ENCODE measurements at regions not wholly inside any gene's neighbourhood (a gene's known extent, or its start where the extent isn't known, plus 50 kb on each side); places are given as distances from the start of the nearest gene placed in this dataset.

DNA sequence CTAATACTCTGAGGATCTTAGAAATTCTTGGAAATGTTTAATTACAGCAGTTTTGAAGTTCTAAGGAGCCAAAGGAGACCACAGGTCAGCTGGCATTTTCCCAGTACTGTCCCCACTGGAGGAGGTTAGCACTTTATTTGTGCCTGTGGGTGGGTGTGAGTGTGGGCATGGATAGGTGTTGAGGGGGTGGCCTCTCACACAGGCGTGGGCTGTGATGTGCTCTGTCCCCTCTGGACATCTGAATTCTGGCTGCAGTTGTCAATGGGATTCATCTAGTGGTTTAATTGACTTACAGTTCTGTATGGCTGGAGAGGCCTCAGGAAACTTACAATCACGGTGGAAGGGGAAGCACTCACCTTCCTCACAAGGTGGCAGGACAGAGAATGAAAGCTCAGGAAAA is 135.4 kb upstream of the NAMPT start:
- peak overlapping the region; percentile 1 for H3K27ac ChIP-seq (ENCODE audit: control insufficient read depth, insufficient read depth, low read length)
- dilution Hi-C loops (cut with MboI; ENCODE audit: extremely low pct_ligation_motif_present, low sequenced_read_pairs), result no loop called here
- H3K4me1 ChIP-seq (ENCODE audit: control insufficient read depth, extremely low read depth, insufficient read depth, low read length), result peaks cover 53% of the 10 kb centered on the region
- no peaks in the 10 kb centered on the region for H3K9me3 ChIP-seq (ENCODE audit: control insufficient read depth, low read depth, low read length)
- H3K9me1 ChIP-seq (ENCODE audit: control insufficient read depth, extremely low read depth, insufficient read depth, low read length), result no peaks in the 10 kb centered on the region
- FAIRE-seq (no peak), DNase-seq (ENCODE audit: low read depth, low spot score) (no peak)
- no peak overlapping the region for H2AFZ ChIP-seq (ENCODE audit: control insufficient read depth, low read length)
- no peaks in the 10 kb centered on the region for H4K20me1 ChIP-seq (ENCODE audit: control insufficient read depth, extremely low read depth, insufficient read depth, low read length)
- peak overlapping the region; percentile 29 for H3K4me2 ChIP-seq (ENCODE audit: control insufficient read depth, extremely low read depth, insufficient read depth, low read depth, low read length)
- TF ChIP-seq, protein P1, sequence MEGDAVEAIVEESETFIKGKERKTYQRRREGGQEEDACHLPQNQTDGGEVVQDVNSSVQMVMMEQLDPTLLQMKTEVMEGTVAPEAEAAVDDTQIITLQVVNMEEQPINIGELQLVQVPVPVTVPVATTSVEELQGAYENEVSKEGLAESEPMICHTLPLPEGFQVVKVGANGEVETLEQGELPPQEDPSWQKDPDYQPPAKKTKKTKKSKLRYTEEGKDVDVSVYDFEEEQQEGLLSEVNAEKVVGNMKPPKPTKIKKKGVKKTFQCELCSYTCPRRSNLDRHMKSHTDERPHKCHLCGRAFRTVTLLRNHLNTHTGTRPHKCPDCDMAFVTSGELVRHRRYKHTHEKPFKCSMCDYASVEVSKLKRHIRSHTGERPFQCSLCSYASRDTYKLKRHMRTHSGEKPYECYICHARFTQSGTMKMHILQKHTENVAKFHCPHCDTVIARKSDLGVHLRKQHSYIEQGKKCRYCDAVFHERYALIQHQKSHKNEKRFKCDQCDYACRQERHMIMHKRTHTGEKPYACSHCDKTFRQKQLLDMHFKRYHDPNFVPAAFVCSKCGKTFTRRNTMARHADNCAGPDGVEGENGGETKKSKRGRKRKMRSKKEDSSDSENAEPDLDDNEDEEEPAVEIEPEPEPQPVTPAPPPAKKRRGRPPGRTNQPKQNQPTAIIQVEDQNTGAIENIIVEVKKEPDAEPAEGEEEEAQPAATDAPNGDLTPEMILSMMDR (optimal IDR thresholded peaks at IDR 0.05 in 1 of 3, IDR thresholded peaks at IDR 0.05 in 1 of 3, conservative IDR thresholded peaks at IDR 0.05 in 1 of 3; ENCODE audit: extremely low read depth in 1 of 3, insufficient read depth in 2 of 3, low read length in 3 of 3), result no peak
- no peak for TF ChIP-seq EZH2 (IDR thresholded peaks at IDR 0.05; ENCODE audit: low read length)
- no peaks in the 10 kb centered on the region for H3K27me3 ChIP-seq (ENCODE audit: control insufficient read depth, extremely low read depth, insufficient read depth, low read length)
- H3K36me3 ChIP-seq (ENCODE audit: control insufficient read depth in 2 of 2, extremely low read depth in 1 of 2, insufficient read depth in 2 of 2, low read length in 2 of 2), result no peaks in the 10 kb centered on the region
- H3K9ac ChIP-seq (ENCODE audit: control insufficient read depth, extremely low read depth, insufficient read depth, low read length), result no peak overlapping the region
- no peaks in the 10 kb centered on the region for H3K79me2 ChIP-seq (ENCODE audit: control insufficient read depth, insufficient read depth, low read length)
- no peak overlapping the region for H3K4me3 ChIP-seq (ENCODE audit: control insufficient read depth in 2 of 3, extremely low read depth in 1 of 3, insufficient read depth in 2 of 3, low read depth in 1 of 3, low read length in 3 of 3)

DNA sequence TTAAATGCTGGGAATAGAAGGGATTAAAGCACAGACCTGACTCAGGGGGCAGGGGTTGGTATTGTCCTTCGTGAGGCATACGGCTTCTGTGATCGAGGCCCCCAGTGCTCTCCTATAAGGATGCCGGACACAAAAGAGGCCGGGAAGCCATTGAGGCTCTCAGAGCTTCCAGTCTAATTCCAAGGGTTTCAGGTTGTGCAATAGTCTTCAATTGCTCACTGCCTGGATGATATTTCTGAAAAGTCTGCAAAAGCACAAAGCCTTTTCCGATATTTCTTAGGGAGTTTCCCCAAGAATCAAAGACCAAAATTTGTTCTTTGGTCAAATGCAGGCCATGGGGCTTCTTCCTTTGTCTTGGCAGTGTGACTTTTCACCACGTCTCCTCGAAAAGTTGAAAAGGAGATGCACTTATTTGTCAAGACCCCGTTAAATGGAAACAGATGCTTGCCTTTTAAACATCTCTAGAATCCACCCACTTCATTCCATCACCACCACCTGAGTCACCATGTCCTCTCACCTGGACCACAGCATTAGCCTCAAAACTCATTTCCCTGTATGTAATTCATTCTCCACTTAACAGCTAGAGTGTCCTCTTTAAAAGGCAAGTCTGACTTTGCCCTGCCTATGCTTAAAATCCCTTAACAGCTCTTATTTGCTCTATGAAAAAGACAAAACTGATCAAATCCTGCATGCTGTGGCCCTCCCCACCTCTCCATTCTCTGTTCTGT is 134.8 kb upstream of the NAMPT start:
- Histone ChIP-seq H3K9ac (ENCODE audit: control insufficient read depth, extremely low read depth, insufficient read depth, low read length) (no peak overlapping the region), H3K9me3 (ENCODE audit: control insufficient read depth, low read depth, low read length) (no peaks in the 10 kb centered on the region), H3K4me2 (ENCODE audit: control insufficient read depth, extremely low read depth, insufficient read depth, low read depth, low read length) (peak overlapping the region; percentile 29), H3K79me2 (ENCODE audit: control insufficient read depth, insufficient read depth, low read length) (no peaks in the 10 kb centered on the region), H3K4me1 (ENCODE audit: control insufficient read depth, extremely low read depth, insufficient read depth, low read length) (peaks cover 50% of the 10 kb centered on the region), H3K27ac (ENCODE audit: control insufficient read depth, insufficient read depth, low read length) (peak overlapping the region; percentile 1), H3K27me3 (ENCODE audit: control insufficient read depth, extremely low read depth, insufficient read depth, low read length) (no peaks in the 10 kb centered on the region), H2AFZ (ENCODE audit: control insufficient read depth, low read length) (no peak overlapping the region), H3K4me3 (ENCODE audit: control insufficient read depth in 2 of 3, extremely low read depth in 1 of 3, insufficient read depth in 2 of 3, low read depth in 1 of 3, low read length in 3 of 3) (no peak overlapping the region), H3K9me1 (ENCODE audit: control insufficient read depth, extremely low read depth, insufficient read depth, low read length) (no peaks in the 10 kb centered on the region), H3K36me3 (ENCODE audit: control insufficient read depth in 2 of 2, extremely low read depth in 1 of 2, insufficient read depth in 2 of 2, low read length in 2 of 2) (no peaks in the 10 kb centered on the region), H4K20me1 (ENCODE audit: control insufficient read depth, extremely low read depth, insufficient read depth, low read length) (no peaks in the 10 kb centered on the region)
- FAIRE-seq (peak; percentile 41), DNase-seq (ENCODE audit: low read depth, low spot score) (no peak)
- dilution Hi-C loops (cut with MboI; ENCODE audit: extremely low pct_ligation_motif_present, low sequenced_read_pairs), result no loop called here
- TF ChIP-seq EZH2 (IDR thresholded peaks at IDR 0.05; ENCODE audit: low read length), result no peak
- TF ChIP-seq, protein P1 (optimal IDR thresholded peaks at IDR 0.05 in 1 of 3, IDR thresholded peaks at IDR 0.05 in 1 of 3, conservative IDR thresholded peaks at IDR 0.05 in 1 of 3; ENCODE audit: extremely low read depth in 1 of 3, insufficient read depth in 2 of 3, low read length in 3 of 3), result no peak
